PFSK-1 (cell line): ENCODE measurements at regions not wholly inside any gene's neighbourhood (a gene's known extent, or its start where the extent isn't known, plus 50 kb on each side); places are given as distances from the start of the nearest gene placed in this dataset.

Experiments
- FOXP2 ChIP-seq: optimal IDR thresholded peaks from 2 replicates; pipeline ENCODE3; 2011; ENCODE audit warnings: borderline replicate concordance, control low read depth, inconsistent platforms; ENCODE audit not compliant: insufficient read depth; ENCODE audit errors: extremely low read length, extremely low read depth
- POLR2AphosphoS5 ChIP-seq: IDR thresholded peaks from 2 replicates; pipeline ENCODE4 v1.6.1; 2012; ENCODE audit warnings: low read depth, mild to moderate bottlenecking, control low read depth, low read length, moderate library complexity
- SIN3A ChIP-seq: IDR thresholded peaks from 2 replicates; pipeline ENCODE4 v1.6.1; 2012; ENCODE audit warnings: mild to moderate bottlenecking, low read length, moderate library complexity, borderline replicate concordance; ENCODE audit not compliant: insufficient read depth
- TAF1 ChIP-seq: IDR thresholded peaks from 2 replicates; pipeline ENCODE4 v1.6.1; 2012; ENCODE audit warnings: low read length, control low read depth, borderline replicate concordance; ENCODE audit not compliant: insufficient read depth
- TF ChIP-seq, protein P1 (sequence below), 2 experiments: IDR thresholded peaks; 2 replicates each; pipeline versions ENCODE4 v1.6.1 to v1.8.0; 2011 to 2012; ENCODE audit warnings: low read depth in 2 of 2, low read length in 2 of 2, control low read depth in 1 of 2, inconsistent platforms in 1 of 2, mild to moderate bottlenecking in 1 of 2, moderate library complexity in 1 of 2; ENCODE audit not compliant: insufficient read depth in 1 of 2

DNA sequence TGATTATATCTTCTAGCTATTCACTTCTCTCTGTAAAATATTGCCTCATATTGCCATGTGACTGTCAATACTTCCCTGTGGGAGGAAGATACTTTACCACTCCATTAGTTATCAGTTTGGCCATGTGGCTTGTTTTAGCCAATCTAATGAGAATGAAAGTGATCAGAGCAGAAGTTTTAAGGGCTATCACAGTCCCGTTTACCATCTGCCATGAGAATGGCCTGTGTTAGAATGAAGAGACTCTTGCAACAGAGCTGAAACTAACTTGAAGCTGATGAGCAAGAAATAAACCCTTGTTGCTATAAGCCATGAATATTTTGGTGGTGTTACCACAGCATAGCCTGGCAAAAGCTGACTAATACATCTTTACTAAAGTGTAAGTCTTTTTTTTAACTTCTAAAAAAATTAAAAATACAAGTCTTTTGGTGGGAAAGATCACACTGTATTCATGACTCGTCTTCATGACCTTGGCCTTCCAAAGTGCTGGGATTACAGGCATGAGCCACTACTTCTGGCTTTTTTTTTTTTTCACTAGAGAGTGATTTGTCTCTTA is 68.0 kb upstream of the CTNNA1 start:
- TF ChIP-seq, protein P1, sequence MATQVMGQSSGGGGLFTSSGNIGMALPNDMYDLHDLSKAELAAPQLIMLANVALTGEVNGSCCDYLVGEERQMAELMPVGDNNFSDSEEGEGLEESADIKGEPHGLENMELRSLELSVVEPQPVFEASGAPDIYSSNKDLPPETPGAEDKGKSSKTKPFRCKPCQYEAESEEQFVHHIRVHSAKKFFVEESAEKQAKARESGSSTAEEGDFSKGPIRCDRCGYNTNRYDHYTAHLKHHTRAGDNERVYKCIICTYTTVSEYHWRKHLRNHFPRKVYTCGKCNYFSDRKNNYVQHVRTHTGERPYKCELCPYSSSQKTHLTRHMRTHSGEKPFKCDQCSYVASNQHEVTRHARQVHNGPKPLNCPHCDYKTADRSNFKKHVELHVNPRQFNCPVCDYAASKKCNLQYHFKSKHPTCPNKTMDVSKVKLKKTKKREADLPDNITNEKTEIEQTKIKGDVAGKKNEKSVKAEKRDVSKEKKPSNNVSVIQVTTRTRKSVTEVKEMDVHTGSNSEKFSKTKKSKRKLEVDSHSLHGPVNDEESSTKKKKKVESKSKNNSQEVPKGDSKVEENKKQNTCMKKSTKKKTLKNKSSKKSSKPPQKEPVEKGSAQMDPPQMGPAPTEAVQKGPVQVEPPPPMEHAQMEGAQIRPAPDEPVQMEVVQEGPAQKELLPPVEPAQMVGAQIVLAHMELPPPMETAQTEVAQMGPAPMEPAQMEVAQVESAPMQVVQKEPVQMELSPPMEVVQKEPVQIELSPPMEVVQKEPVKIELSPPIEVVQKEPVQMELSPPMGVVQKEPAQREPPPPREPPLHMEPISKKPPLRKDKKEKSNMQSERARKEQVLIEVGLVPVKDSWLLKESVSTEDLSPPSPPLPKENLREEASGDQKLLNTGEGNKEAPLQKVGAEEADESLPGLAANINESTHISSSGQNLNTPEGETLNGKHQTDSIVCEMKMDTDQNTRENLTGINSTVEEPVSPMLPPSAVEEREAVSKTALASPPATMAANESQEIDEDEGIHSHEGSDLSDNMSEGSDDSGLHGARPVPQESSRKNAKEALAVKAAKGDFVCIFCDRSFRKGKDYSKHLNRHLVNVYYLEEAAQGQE (IDR thresholded peaks at IDR 0.05; ENCODE audit: insufficient read depth in 1 of 2, low read depth in 2 of 2, low read length in 2 of 2): no peak
- TF ChIP-seq FOXP2 (no peak), SIN3A (no peak), TAF1 (no peak), POLR2AphosphoS5 (no peak)

DNA sequence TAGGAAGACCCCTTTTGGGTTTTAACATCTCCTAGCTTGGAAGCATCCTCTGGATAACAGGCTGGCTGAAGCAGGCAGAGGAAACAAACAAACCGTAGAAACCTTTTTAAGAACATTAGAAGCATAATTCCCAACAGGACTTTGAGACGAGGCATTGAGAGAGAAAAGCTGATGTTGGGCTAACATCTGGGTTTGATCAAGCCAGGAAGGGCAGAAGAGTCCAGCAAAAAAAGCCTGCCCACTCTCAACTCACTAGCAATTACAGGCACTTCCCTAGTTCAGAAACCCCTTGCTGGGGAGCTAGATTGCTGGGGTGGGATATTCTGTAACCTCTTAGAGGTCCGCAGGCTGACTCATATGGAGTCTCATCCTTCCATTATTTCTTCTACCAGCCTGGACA is 75.4 kb upstream of the CTNNA1 start:
- TF ChIP-seq TAF1 (no peak), POLR2AphosphoS5 (no peak), FOXP2 (no peak), SIN3A (no peak)
- TF ChIP-seq, protein P1 (IDR thresholded peaks at IDR 0.05; ENCODE audit: insufficient read depth in 1 of 2, low read depth in 2 of 2, low read length in 2 of 2): no peak

DNA sequence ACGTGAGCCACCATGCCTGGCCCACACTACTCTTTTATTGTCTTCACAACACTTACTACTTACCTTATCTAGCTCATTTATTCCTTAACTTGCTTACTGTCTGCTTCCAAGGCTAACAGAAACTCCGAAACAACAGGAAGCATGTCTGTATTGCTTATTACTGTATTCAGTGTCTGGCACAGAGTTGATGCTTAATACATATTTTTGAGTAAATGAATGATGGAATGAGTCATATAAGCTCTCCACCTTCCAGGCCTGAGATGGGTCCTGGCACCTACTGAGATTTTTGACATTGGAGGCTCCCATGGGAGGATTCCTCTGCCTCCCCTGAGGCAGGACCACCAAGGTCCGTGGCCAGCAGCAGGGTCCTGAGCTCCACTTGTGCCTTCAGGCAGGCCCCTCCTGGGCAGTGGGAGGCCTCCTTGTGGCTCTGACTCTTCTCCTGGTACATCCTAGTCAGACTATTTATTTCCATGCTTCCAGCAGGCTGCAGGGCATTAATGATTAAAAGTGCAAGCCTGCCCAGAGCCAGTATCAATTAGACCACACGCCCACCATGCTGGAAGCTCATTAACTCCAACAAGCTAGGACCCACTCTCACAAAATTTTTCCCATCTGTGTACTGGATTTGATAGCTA is 76.5 kb upstream of the CTNNA1 start:
- TF ChIP-seq SIN3A: no peak
- no peak for TF ChIP-seq TAF1
- TF ChIP-seq POLR2AphosphoS5: no peak
- TF ChIP-seq, protein P1 (IDR thresholded peaks at IDR 0.05; ENCODE audit: insufficient read depth in 1 of 2, low read depth in 2 of 2, low read length in 2 of 2): no peak
- TF ChIP-seq FOXP2: no peak

DNA sequence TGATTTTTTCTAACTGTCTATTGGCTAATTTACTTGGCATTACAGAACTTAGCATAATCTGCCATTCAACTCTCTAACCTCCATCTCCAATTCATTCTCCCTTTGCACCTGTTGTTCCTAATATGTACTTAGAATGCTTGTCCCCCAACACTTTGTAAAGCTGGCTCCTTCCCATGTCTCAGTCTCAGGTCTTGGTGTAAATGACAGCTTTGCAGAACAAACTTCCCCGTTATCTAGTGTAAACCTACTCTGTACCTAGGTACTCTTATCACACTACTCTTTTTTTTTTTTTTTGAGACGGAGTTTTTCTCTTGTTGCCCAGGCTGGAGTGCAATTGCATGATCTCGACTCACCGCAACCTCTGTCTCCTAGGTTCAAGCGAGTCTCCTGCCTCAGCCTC is 77.2 kb upstream of the CTNNA1 start:
- TF ChIP-seq POLR2AphosphoS5: no peak
- no peak for TF ChIP-seq FOXP2
- TF ChIP-seq, protein P1 (IDR thresholded peaks at IDR 0.05; ENCODE audit: insufficient read depth in 1 of 2, low read depth in 2 of 2, low read length in 2 of 2): no peak
- no peak for TF ChIP-seq SIN3A
- TF ChIP-seq TAF1: no peak
